ENCODE measurements at regions not wholly inside any gene's neighbourhood (a gene's known extent, or its start where the extent isn't known, plus 50 kb on each side); places are given as distances from the start of the nearest gene placed in this dataset.

DNA sequence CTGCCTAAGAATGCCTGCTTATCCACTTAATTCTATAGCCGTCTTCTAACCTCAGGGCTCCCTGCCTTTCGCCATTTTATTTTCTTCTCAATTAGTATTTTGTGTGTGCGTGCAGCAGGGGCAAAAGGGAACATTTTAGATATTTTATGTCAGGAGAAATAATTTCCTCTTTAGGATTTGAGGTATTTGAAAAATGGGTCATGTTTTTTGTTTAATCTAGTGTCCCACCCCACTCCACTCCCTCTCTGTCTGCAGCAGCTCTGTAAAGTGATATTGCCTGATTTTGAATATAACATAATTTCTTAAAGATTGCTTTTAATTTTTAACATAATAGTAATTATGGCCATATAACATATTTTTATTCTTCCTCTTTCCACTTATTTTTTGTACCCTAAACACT, 593.2 kb upstream of the DPPA4 start:
- no peak overlapping the region for H3K4me3 Mint-ChIP-seq (ENCODE audit: low read depth)
- intact Hi-C loops (cut with micrococcal nuclease): no loop called here
- H3K4me1 Mint-ChIP-seq (ENCODE audit: low read depth): no peaks in the 10 kb centered on the region
- no peaks in the 10 kb centered on the region for H3K9me3 Mint-ChIP-seq
- no peak for DNase-seq (ENCODE audit: low spot score)
- no peaks in the 10 kb centered on the region for H3K27me3 Mint-ChIP-seq (ENCODE audit: low read depth)
- no peaks in the 10 kb centered on the region for H3K36me3 Mint-ChIP-seq (ENCODE audit: low read depth)
- H3K27ac Mint-ChIP-seq: no peak overlapping the region

- Mint-ChIP-seq H3K4me3 (ENCODE audit: low read depth) (no peak overlapping the region), H3K4me1 (ENCODE audit: low read depth) (no peaks in the 10 kb centered on the region), H3K27me3 (ENCODE audit: low read depth) (no peaks in the 10 kb centered on the region), H3K9me3 (no peaks in the 10 kb centered on the region), H3K36me3 (ENCODE audit: low read depth) (no peaks in the 10 kb centered on the region), H3K27ac (no peak overlapping the region)
- no peak for DNase-seq (ENCODE audit: low spot score)
- intact Hi-C loops (cut with micrococcal nuclease): no loop called here
Measured at GRCh38 chr3:109933576-109933975, 596.2 kb upstream of the DPPA4 start.

DNA sequence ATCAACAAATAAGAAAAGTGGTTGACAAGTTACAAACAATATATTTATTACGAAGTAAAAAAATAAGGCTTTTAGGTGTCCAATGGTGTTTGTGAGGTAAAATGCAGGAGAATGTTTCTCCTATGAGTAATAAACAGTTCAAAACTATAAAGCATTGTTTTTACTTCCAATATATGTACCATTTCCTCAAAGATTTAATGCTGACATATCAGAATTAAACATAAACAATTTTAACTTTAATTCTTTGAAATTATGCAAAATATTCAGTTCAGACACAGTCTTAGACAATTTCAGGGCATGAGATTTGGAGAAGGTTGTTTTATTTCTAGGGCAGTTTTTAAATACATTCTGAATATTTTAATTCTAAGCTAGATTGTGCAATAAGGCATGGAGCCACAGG, 602.5 kb upstream of the DPPA4 start:
- Mint-ChIP-seq H3K4me3 (ENCODE audit: low read depth) (no peak overlapping the region), H3K27me3 (ENCODE audit: low read depth) (no peaks in the 10 kb centered on the region), H3K9me3 (no peaks in the 10 kb centered on the region), H3K27ac (no peak overlapping the region), H3K4me1 (ENCODE audit: low read depth) (no peaks in the 10 kb centered on the region), H3K36me3 (ENCODE audit: low read depth) (no peaks in the 10 kb centered on the region)
- intact Hi-C loops (cut with micrococcal nuclease): no loop called here
- no peak for DNase-seq (ENCODE audit: low spot score)

- H3K4me1 Mint-ChIP-seq (ENCODE audit: low read depth): no peaks in the 10 kb centered on the region
- no peak for DNase-seq (ENCODE audit: low spot score)
- no peak overlapping the region for H3K4me3 Mint-ChIP-seq (ENCODE audit: low read depth)
- no peaks in the 10 kb centered on the region for H3K27me3 Mint-ChIP-seq (ENCODE audit: low read depth)
- H3K27ac Mint-ChIP-seq: no peak overlapping the region
- H3K36me3 Mint-ChIP-seq (ENCODE audit: low read depth): no peaks in the 10 kb centered on the region
- intact Hi-C loops (cut with micrococcal nuclease): no loop called here
- no peaks in the 10 kb centered on the region for H3K9me3 Mint-ChIP-seq
Measured at GRCh38 chr3:109943181-109943580, 605.8 kb upstream of the DPPA4 start.

DNA sequence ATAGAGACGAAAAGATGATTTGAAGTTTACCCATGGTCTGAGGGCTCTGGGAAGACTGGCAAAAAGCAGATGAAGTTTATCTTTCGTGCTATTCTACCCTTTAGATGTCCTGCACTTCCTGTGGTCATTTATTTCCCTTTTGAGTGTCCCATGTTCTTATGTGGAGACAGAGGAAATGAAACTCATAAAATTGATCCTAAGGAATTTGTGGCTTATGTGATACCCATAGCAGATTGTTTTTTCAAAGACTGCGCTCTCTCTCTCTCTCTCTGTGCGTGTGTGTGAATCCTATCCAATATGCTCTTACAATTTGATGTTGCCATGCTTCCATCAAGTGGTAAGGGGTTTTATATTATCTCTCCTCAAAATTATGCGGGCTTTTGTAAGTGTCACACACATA, 607.5 kb upstream of the DPPA4 start:
- Mint-ChIP-seq H3K27ac (no peak overlapping the region), H3K4me1 (ENCODE audit: low read depth) (no peaks in the 10 kb centered on the region), H3K27me3 (ENCODE audit: low read depth) (no peaks in the 10 kb centered on the region), H3K36me3 (ENCODE audit: low read depth) (no peaks in the 10 kb centered on the region), H3K4me3 (ENCODE audit: low read depth) (no peak overlapping the region), H3K9me3 (no peaks in the 10 kb centered on the region)
- intact Hi-C loops (cut with micrococcal nuclease): no loop called here
- DNase-seq (ENCODE audit: low spot score): no peak

GRCh38 chr3:109952924-109953323, 615.6 kb upstream of the DPPA4 start:
- no peaks in the 10 kb centered on the region for H3K36me3 Mint-ChIP-seq (ENCODE audit: low read depth)
- H3K27ac Mint-ChIP-seq: no peak overlapping the region
- no peak for DNase-seq (ENCODE audit: low spot score)
- H3K4me1 Mint-ChIP-seq (ENCODE audit: low read depth): no peaks in the 10 kb centered on the region
- no peaks in the 10 kb centered on the region for H3K9me3 Mint-ChIP-seq
- intact Hi-C loops (cut with micrococcal nuclease): no loop called here
- no peaks in the 10 kb centered on the region for H3K27me3 Mint-ChIP-seq (ENCODE audit: low read depth)
- H3K4me3 Mint-ChIP-seq (ENCODE audit: low read depth): no peak overlapping the region

GRCh38 chr3:109963831-109964230, 626.5 kb upstream of the DPPA4 start:
- Mint-ChIP-seq H3K27ac (no peak overlapping the region), H3K4me3 (ENCODE audit: low read depth) (no peak overlapping the region), H3K4me1 (ENCODE audit: low read depth) (no peaks in the 10 kb centered on the region), H3K27me3 (ENCODE audit: low read depth) (no peaks in the 10 kb centered on the region), H3K36me3 (ENCODE audit: low read depth) (no peaks in the 10 kb centered on the region), H3K9me3 (no peaks in the 10 kb centered on the region)
- intact Hi-C loops (cut with micrococcal nuclease): no loop called here
- DNase-seq (ENCODE audit: low spot score): no peak

DNA sequence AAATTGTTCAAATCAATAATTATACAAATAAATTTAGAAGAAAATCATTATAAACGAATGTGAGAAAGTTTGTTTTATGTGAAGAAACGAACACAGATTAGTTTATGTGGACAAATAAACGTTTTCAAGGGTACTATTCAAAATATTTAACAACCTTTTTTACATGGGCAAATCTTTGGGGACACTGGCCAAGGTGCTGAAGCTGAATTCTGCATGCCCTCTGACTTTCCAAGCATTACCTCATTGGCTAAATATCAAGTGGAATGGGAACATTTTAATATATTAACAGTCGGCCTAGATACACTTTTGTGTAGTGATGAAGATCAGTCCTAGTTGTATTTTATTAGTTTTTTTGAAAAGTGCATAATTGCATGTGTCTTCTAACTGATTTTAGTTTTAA, 636.4 kb upstream of the DPPA4 start:
- Mint-ChIP-seq H3K27me3 (ENCODE audit: low read depth) (no peaks in the 10 kb centered on the region), H3K27ac (no peak overlapping the region), H3K9me3 (no peaks in the 10 kb centered on the region), H3K4me3 (ENCODE audit: low read depth) (no peak overlapping the region), H3K36me3 (ENCODE audit: low read depth) (no peaks in the 10 kb centered on the region), H3K4me1 (ENCODE audit: low read depth) (no peaks in the 10 kb centered on the region)
- intact Hi-C loops (cut with micrococcal nuclease): no loop called here
- DNase-seq (ENCODE audit: low spot score): no peak

DNA sequence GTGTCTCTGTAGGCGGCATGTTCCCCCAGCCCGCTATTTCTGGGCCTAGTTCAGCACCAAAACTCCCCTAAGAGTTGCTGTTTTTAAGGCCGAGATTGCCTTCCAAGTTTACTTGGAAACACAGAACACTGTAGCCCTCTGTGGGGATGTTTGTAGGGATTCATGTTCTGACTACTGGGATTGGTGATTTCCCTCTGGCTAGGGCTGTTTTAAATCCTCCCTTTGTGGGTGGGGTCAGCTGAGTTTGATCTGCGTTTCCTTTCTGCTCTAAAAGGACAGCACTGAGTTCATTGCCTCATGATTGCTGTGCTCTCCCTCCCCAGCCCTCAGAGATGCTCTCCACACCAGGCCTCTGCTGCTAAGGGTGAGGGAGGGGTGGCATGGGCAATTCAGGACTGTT, 640.6 kb upstream of the DPPA4 start:
- H3K36me3 Mint-ChIP-seq (ENCODE audit: low read depth): no peaks in the 10 kb centered on the region
- no peak overlapping the region for H3K4me3 Mint-ChIP-seq (ENCODE audit: low read depth)
- H3K4me1 Mint-ChIP-seq (ENCODE audit: low read depth): no peaks in the 10 kb centered on the region
- no peaks in the 10 kb centered on the region for H3K9me3 Mint-ChIP-seq
- DNase-seq (ENCODE audit: low spot score): no peak
- no peak overlapping the region for H3K27ac Mint-ChIP-seq
- no peaks in the 10 kb centered on the region for H3K27me3 Mint-ChIP-seq (ENCODE audit: low read depth)
- intact Hi-C loops (cut with micrococcal nuclease): no loop called here

- no peak overlapping the region for H3K4me3 Mint-ChIP-seq (ENCODE audit: low read depth)
- H3K27me3 Mint-ChIP-seq (ENCODE audit: low read depth): no peaks in the 10 kb centered on the region
- no peaks in the 10 kb centered on the region for H3K9me3 Mint-ChIP-seq
- no peaks in the 10 kb centered on the region for H3K4me1 Mint-ChIP-seq (ENCODE audit: low read depth)
- DNase-seq (ENCODE audit: low spot score): no peak
- H3K27ac Mint-ChIP-seq: no peak overlapping the region
- intact Hi-C loops (cut with micrococcal nuclease): no loop called here
- H3K36me3 Mint-ChIP-seq (ENCODE audit: low read depth): no peaks in the 10 kb centered on the region
Measured at GRCh38 chr3:109982201-109982600, 644.9 kb upstream of the DPPA4 start.

- Mint-ChIP-seq H3K27ac (no peak overlapping the region), H3K27me3 (ENCODE audit: low read depth) (no peaks in the 10 kb centered on the region), H3K9me3 (no peaks in the 10 kb centered on the region), H3K4me3 (ENCODE audit: low read depth) (no peak overlapping the region), H3K36me3 (ENCODE audit: low read depth) (no peaks in the 10 kb centered on the region), H3K4me1 (ENCODE audit: low read depth) (no peaks in the 10 kb centered on the region)
- no peak for DNase-seq (ENCODE audit: low spot score)
- intact Hi-C loops (cut with micrococcal nuclease): no loop called here
Measured at GRCh38 chr3:109984976-109985375, 647.6 kb upstream of the DPPA4 start.

DNA sequence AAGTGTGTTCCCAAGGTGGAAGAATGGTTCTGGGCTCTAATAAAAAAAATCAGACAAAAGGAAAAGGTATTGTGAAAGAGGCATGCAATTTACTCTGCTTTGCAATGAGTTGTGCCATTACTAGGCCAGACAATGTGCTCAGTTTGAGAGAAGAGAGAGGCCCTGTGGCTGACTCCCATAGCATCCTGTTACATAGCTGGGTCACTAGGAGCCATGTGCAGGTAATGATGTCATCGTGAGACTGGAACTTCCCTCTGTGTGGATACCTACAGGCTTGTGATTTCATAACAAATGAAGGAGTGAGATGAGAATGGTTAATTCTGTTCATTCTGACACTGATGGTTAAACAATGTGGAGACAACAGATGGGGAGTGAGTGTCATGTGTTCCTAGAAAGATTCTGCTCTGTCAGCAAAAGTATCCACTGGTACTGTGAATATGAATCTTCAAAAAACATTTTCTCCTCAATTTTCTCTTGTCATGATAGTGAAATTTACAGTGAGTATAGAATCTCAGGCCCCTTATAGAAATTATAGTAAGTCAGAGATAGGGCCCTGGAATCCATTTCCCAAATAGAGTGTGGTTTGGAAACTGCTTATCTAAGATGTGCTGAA, 648.7 kb upstream of the DPPA4 start:
- no peaks in the 10 kb centered on the region for H3K4me1 Mint-ChIP-seq (ENCODE audit: low read depth)
- H3K4me3 Mint-ChIP-seq (ENCODE audit: low read depth): no peak overlapping the region

DNA sequence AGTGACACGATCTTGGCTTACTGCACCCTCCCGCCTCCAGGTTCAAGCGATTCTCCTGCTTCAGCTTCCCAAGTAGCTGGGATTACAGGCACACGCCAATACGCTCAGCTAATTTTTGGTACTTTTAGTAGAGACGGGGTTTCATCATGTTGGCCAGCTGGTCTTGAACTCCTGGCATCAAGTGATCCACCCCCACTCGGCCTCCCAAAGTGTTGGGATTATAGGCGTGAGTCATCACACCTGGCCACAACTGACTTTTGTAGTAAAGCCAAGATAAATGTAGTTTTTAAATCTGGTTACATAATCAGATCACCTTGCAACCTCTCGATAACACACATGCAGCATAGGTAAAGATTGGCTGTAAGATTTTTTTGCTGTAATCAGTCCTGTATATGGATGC, 657.5 kb upstream of the DPPA4 start:
- Mint-ChIP-seq H3K4me1 (ENCODE audit: low read depth) (no peaks in the 10 kb centered on the region), H3K9me3 (no peaks in the 10 kb centered on the region), H3K27me3 (ENCODE audit: low read depth) (no peaks in the 10 kb centered on the region), H3K27ac (no peak overlapping the region), H3K4me3 (ENCODE audit: low read depth) (no peak overlapping the region), H3K36me3 (ENCODE audit: low read depth) (no peaks in the 10 kb centered on the region)
- intact Hi-C loops (cut with micrococcal nuclease): no loop called here
- DNase-seq (ENCODE audit: low spot score): no peak

More for the DNA sequence above, 648.7 kb upstream of the DPPA4 start:
- intact Hi-C loops (cut with micrococcal nuclease): no loop called here
- H3K27ac Mint-ChIP-seq: no peak overlapping the region
- no peaks in the 10 kb centered on the region for H3K27me3 Mint-ChIP-seq (ENCODE audit: low read depth)
- no peaks in the 10 kb centered on the region for H3K9me3 Mint-ChIP-seq
- no peak for DNase-seq (ENCODE audit: low spot score)
- H3K36me3 Mint-ChIP-seq (ENCODE audit: low read depth): no peaks in the 10 kb centered on the region

DNA sequence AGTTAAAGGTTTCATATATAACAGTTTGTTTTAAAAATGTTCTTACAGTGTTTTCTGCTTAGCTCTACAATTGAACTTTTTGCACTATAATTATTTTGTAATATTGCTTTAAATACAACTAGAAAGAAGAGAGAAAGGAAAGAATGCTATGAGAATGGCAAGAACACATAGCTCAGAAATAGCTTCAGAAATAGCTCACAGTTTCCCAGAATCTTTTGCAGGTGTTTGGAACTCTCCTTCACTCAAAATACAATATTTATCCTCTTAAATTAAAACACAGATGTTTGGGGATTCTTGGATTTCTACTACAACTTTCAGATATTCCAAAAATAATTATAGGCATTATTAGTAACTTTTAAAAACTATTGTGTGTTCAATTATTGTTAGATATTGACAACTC, 658.0 kb upstream of the DPPA4 start:
- no peaks in the 10 kb centered on the region for H3K36me3 Mint-ChIP-seq (ENCODE audit: low read depth)
- H3K27ac Mint-ChIP-seq: no peak overlapping the region
- H3K4me1 Mint-ChIP-seq (ENCODE audit: low read depth): no peaks in the 10 kb centered on the region
- no peak for DNase-seq (ENCODE audit: low spot score)
- intact Hi-C loops (cut with micrococcal nuclease): no loop called here
- H3K27me3 Mint-ChIP-seq (ENCODE audit: low read depth): no peaks in the 10 kb centered on the region
- no peak overlapping the region for H3K4me3 Mint-ChIP-seq (ENCODE audit: low read depth)
- no peaks in the 10 kb centered on the region for H3K9me3 Mint-ChIP-seq
